NCI-H1694 treated with DMSO at 0.1 percent for 48 hours (cell line): ENCODE measurements at regions not wholly inside any gene's neighbourhood (a gene's known extent, or its start where the extent isn't known, plus 50 kb on each side); places are given as distances from the start of the nearest gene placed in this dataset.
A peak's percentile ranks its signal among the peaks of the same experiment; 100 is the strongest.

Source experiments
- DNase-seq: peaks from one replicate; lab custom pipeline; 2025; lab: John Stamatoyannopoulos, UW

GRCh38 chr11:109554951-109555350 lies 133.0 kb downstream of the C11orf87 start:
- no peak for DNase-seq

GRCh38 chr11:109564241-109564640 lies 142.3 kb downstream of the C11orf87 start:
- DNase-seq: no peak

- no peak for DNase-seq
Observed at GRCh38 chr11:109582470-109582869, 160.5 kb downstream of the C11orf87 start.

- no peak for DNase-seq
Observed at GRCh38 chr11:109584001-109584972, 162.3 kb downstream of the C11orf87 start.

GRCh38 chr11:109586789-109587188 lies 164.8 kb downstream of the C11orf87 start:
- no peak for DNase-seq

GRCh38 chr11:109590782-109591181 lies 168.8 kb downstream of the C11orf87 start:
- DNase-seq: no peak

GRCh38 chr11:109597336-109597735 lies 175.3 kb downstream of the C11orf87 start:
- DNase-seq: no peak

- DNase-seq: no peak
Observed at GRCh38 chr11:109604481-109605400, 182.8 kb downstream of the C11orf87 start.

GRCh38 chr11:109606256-109606655 lies 184.3 kb downstream of the C11orf87 start:
- DNase-seq: no peak

- no peak for DNase-seq
Observed at GRCh38 chr11:109609454-109610185, 187.6 kb downstream of the C11orf87 start.

- DNase-seq: no peak
Observed at GRCh38 chr11:109612496-109612895, 190.5 kb downstream of the C11orf87 start.

GRCh38 chr11:109619498-109619897 lies 197.5 kb downstream of the C11orf87 start:
- no peak for DNase-seq

GRCh38 chr11:109629734-109630133 lies 207.7 kb downstream of the C11orf87 start:
- DNase-seq: no peak

- DNase-seq: no peak
Observed at GRCh38 chr11:109641549-109641948, 219.6 kb downstream of the C11orf87 start.

GRCh38 chr11:109644152-109644551 lies 222.2 kb downstream of the C11orf87 start:
- peak; percentile 76 for DNase-seq

GRCh38 chr11:109648804-109649203 lies 226.8 kb downstream of the C11orf87 start:
- no peak for DNase-seq

- no peak for DNase-seq
Observed at GRCh38 chr11:109654091-109654490, 232.1 kb downstream of the C11orf87 start.

GRCh38 chr11:109658190-109658589 lies 236.2 kb downstream of the C11orf87 start:
- no peak for DNase-seq

- no peak for DNase-seq
Observed at GRCh38 chr11:109667719-109668118, 245.7 kb downstream of the C11orf87 start.

- DNase-seq: no peak
Observed at GRCh38 chr11:109668973-109669634, 247.1 kb downstream of the C11orf87 start.

GRCh38 chr11:109677231-109677630 lies 255.2 kb downstream of the C11orf87 start:
- no peak for DNase-seq
